HG03139 (cell line): ENCODE measurements at regions not wholly inside any gene's neighbourhood (a gene's known extent, or its start where the extent isn't known, plus 50 kb on each side); places are given as distances from the start of the nearest gene placed in this dataset.
"Not testable (repeated sequence)": the region's sequence is repeated elsewhere in the genome, so short reads cannot be mapped to it uniquely, and the experiment has no call there.

Experiments
- ATAC-seq: cut with Tn5 transposase; IDR thresholded peaks from one replicate; pipeline ENCODE4 v1.9.1; 2021; ENCODE audit not compliant: unreplicated experiment

DNA sequence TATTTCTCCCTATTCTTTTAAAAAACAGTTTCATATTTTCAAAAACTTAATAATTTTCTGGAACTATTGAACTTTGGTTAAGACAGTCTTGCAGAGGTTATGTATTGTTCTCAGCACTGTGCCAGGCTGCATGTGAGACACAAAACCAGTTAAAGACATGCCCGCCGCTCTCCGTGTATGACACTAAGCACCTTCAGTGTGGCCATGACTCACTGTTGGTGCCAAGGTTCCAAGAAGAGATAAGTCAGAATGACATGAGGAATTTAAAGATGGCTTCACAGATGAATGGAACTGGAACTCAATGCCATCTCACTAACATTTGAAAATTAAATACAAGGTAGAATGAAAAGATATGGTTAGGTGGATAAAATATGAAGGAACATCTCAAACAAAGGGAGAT, 525.5 kb upstream of the ZFP42 start:
- no peak for ATAC-seq

DNA sequence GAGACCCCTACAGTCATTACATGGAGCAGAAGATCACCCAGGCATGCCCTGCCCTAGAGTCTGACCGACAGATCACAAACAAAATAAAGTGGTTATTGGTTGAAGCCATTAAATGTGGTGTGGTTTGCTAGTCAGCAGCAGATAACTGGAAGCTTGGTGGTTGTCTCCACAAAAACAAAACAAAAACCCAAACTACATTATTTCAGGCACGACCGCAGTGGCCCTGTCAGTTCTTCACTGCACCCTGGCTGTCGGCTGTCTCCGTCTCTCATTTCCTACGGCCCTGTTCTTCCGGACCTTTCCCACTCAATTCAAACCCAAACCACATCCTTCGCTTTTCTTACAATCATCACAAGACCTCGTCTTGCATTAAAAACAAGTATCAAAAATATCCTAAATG, 521.3 kb upstream of the ZFP42 start:
- ATAC-seq: no peak

DNA sequence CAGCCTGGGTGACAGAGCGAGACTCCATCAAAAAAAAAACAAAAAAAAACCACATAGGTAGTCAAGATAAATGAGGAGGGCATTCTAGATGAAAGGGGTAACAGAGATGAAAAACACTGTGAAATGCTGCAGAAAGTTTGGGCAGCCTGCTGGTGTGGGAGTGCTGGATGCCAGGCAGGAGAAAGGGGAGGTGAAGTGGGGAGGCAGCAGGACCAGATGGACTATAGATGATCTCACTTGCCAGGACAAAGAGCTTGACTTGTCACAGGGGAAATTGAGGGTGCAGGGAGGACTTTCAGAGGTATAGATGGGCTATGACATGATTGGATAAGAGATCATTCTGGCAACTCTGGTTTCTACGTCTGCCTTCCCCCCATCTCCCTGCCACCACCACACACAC, 519.7 kb upstream of the ZFP42 start:
- no peak for ATAC-seq

DNA sequence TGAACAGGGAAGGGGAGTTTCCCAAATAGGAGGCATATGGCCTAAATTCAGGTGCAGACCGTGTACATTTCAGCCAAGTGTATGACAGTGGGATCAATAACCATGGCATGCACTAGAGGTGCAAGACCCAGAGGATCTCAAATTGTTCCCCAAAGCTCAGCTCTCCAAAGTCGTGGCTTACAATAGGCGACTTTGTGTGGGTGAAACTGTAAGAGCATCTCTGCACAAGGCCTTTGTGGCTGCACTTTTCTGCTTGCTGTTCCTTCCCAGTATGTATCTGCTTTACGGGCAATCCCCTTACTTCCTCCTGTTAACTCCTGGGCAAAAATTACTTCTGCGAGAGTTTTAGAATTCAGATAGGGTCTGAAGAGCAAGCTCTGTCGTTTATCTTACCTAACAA, 518.3 kb upstream of the ZFP42 start:
- ATAC-seq: no peak

DNA sequence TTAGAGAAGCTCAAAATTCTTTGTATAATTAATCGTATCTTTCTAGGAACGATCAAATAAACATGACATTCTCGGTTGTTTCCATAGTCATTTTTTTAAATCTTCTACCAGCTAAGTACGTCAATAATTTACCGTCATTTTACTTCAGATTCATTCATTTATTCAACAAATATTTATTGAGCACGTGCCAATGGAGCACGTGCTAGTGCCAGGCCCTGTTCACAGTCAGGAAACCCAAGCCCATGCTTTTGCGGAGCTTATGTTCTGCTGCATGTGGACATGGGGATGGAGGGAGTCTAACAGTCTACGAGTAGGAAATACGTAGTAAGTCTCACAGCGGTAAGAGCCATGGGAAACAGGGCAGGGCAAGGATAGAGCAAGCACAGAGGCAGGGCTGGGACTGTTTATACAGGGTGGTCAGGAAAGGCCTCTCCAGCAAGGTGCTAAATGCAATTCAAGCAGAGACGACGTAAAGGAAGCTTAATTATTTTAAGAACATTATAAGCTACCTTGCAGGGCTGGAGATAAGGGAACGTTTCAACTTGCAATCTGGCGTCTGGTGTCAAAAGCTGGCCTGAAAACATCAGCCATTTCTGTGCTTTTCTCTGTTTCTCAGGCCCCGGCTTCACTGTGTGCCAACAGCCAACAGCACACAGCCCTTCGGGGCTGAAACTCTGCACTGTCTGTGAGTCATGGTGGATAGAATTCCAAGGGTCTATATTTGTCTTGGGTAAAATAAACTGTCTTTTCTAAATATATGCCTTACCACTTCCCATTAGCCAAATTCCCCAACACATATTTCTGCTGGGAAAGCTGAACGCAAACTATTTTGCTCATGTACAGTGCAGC, 517.1 kb upstream of the ZFP42 start:
- no peak for ATAC-seq

DNA sequence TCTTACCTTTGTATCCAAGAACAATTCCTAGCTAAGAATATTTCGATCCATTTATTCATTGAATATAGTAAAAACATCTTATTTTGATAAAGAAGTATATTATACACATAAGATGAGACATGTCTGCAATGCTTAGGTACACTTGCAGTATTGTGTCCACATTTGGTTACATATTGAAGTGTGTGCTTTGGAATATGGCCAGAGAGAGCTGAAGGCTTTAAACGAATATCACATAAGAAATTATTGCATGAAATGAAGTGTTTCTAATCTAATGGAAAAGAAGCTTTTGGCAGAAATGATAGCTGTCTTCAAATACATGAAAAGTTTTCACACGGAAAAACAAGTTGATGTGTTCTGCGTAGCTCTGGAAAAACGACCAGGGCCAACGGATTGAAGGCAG, 516.1 kb upstream of the ZFP42 start:
- ATAC-seq: no peak

DNA sequence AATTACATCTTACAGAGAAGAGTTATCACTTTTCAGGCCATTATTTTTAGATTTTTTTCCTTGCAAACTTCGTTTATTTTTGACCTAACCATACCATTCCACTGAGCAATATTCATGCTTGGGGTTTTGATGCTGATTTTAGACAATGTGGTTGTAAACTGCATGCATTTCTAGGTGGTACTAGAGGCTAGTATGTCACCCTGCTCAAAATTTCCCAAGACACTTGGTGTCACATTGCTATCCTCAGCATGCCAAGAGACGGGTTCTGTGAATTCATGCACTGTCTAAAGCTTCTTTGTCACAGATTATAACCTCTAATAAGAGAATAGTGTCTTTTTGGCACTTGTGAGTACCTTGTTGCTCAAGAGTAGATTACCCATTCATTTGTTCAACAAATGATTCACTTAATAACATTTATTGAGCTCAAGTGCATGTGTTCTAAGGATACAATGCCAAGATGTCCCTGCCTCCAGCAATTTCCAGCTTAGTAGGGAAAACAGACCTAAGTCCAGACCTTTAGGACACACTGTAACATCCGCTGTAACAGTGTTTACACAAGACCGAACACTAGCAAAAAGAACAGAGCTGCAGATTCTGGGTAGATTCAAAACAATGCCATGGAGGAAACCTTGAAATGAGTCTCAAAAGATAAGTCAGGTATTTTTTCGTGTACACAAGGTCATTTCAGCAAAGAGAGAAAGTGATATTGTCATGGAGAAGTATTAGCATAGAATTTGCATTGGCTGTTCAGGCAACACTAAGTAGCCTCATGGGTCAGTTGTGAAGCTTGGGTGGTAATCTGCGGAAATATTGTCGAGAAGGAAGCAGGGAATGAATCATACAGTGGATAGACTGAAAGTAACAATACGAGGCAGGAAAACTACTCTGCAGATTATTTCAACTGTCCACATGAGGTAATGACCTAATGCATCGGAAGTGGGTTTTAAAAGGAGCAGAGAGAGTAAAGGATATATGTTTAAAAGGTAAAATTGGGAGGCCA, 515.1 kb upstream of the ZFP42 start:
- ATAC-seq: no peak

DNA sequence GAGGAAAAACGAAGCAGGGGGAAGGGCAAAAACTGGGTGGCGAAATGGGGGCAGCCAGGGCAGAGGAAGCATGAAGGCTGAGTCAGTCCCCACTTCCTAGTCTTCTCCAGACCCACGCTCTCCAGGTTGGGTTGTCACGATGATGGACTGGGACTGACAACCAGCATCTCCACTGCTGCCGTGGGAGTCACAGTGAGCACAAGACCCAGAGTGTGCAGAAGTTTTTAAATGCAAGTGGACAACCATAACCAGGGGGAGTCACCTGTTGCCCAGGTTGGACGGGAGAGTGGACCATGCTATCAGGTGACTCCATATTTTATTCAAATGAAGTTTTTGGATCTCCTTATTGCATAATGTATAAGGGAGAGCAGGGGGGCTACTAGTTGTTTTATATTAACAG, 511.4 kb upstream of the ZFP42 start:
- ATAC-seq: no peak

DNA sequence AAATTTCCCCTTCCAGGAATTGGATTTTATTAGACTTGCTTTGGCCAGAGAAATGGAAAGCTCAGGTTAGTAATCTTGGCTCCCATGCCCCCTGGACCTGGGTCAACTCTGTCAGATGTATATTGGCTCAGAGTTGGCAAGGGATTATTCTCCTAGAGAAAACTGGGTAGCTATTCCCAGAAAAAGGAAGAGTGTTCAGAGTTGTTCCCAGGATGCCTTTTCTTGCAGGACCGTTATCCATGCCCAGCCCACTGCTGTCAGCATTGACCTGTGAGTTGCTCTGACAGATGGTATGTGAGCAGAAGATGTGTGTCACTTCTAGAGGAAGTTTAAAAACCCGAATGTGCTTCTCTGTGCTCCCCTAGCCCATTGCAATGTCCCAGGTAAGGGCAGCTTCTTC, 509.9 kb upstream of the ZFP42 start:
- no peak for ATAC-seq

DNA sequence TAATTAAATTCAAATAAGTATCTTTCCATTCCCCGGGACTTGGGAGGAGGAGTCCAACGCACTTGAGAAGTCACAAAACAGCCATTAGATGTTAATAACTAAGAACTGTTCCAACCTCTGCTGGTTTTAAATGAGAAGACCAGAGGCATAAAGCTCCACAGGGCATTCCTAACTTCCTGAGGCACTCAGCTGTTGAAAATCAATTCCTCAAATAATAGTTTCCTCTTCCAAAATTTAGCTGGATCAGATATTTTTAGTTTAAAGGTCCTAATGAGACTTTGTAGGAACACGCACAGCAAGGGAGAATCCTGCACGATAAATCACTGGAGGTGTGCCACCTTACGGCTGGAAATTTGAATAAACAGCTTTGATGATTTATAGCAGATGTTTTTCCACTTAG, 504.3 kb upstream of the ZFP42 start:
- ATAC-seq: no peak

DNA sequence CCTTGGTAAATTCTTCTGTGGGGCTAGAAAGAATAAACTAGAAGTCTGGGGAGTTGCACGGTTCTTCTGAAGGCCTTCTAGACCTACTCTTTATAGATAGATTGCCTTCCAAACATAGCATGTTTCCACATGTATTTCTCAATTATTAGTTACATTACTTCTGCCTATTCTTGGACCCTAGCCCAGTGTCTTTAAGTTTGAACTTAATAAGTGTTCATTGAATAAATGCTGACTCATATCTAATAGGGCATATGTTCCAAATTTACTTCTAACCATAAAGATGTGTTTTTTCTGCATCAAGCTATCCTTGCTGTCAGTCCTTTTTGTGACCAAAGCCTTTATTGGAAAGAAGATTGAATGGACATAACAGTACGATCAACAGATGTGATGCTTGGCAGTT, 503.6 kb upstream of the ZFP42 start:
- no peak for ATAC-seq

DNA sequence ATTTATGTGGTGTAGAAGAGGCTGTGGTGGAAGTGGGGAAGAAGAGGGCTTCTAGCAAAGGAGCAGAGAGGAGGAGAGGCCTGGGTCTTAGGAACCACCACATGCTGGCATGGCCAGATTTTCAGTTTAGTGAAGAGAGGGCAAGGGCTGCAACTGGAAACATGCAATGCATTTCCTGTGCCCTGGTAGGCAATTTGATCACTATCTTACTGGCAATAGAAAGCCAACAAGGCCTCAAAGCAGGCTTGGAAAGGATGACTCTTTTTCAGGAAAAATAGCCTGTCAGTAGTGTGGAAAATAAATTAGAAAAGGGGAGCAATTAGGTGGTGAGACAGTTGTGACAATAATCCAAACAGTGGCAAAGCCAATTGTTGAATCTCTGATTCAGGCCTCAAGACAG, 501.9 kb upstream of the ZFP42 start:
- no peak for ATAC-seq

DNA sequence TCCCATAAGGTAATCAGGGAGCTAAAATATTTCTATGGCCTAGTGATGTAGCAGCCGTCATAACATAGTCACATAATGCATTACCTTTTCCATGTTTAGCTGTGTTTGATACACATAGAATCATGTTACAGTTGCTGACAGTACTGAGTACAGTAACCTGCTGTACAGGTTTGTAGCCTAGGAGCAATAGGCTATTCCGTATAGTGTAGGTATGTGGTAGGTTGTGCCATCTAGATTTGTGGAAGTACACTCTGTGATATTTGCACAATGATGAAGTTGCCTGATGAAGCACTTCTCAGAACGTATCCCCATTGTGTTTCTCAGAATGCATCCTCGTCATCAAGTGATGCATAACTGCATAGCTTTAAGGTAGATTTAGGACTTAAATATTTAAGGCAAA, 495.6 kb upstream of the ZFP42 start:
- ATAC-seq: no peak

DNA sequence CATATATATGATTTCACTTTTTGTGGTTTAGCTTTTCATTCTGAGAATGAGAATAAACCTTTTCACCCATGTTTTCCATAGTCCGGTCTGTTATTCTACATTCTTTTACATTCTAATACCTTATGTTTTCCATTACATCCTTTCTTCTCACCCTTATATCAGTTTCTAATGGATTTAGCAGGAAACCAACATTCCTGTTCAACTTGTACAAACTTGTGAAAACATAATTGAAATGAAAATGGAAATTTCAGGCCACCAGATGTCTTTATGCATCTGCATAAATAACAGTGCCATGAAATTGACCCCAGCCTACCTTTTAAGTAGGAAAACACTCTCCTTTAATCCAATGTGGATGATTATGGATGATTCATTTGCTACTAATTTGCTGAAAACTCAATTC, 494.8 kb upstream of the ZFP42 start:
- no peak for ATAC-seq

DNA sequence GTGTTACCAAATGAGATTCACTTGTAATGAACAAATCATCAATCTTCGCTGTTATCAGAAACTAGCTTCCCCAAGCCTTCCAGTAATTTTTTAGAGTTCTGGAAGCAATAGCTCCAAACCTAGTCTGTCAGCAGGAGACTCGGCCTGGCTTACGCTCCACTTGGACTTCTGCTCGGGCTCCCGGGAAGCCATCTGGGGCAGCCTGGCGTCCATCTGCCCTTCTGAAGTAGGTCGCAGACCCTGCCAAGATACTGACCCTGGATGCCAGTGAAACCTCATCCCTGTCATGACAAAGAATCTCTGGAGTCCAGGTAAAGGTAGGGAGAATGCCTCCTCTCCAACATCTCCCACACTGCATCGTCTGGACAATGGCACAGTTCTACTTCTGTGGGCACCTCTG, 493.8 kb upstream of the ZFP42 start:
- ATAC-seq: no peak

DNA sequence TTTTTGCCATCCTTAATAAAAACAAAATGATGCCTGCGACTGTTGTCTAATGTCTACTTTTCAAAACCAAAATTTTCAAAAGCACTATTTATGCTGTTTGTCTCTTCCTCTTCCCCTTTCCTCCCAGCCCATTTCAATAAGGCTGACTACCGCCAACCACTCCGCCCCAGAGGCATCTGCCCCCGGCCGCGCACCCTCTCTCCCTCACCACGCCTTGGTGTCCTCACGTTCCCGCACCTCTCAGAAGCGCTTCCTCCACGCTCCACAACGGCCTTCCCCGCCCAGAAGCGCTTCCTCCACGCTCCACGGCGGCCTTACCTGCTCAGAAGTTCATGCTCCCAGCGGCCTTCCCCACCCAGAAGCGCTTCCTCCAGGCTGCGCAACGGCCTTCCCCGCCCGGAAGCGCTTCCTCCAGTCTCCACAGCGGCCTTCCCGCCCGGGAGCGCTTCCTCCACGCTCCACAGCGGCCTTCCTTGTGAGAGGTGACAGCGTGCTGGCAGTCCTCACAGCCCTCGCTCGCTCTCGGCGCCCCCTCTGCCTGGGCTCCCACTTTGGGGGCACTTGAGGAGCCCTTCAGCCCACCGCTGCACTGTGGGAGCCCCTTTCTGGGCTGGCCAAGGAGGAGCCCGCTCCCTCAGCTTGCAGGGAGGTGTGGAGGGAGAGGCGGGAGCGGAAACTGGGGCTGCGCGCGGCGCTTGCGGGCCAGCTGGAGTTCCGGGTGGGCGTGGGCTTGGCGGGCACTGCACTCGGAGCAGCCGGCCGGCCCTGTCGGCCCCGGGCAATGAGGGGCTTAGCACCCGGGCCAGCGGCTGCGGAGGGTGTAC, 490.4 kb upstream of the ZFP42 start:
- ATAC-seq: no peak

DNA sequence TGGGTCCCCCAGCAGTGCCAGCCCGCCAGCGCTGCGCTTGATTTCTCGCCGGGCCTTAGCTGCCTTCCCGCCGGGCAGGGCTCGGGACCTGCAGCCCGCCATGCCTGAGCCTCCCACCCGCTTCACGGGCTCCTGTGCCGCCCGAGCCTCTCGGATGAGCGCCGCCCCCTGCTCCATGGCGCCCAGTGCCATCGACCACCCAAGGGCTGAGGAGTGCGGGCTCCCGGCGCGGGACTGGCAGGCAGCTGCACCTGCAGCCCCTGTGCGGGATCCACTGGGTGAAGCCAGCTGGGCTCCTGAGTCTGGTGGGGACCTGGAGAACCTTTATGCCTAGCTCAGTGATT, 489.8 kb upstream of the ZFP42 start:
- ATAC-seq: not testable (repeated sequence)

DNA sequence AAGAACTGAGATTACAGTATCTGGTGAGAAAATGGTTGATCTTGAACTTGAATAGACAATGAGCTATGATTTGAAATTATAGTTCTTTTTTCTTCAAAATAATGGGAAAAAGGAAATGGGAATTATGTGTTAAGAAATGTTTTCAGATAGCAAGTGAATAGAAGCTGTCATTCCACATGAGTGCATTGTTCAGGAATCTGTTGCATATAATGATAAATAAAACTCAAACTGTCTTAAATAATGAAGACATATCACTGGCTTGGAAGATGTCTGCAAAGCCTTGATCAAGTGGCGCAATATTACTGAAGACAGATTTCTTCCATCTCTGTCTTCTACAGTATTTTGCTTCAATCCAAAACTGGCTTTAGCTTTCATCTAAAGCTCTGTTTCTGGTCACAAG, 479.3 kb upstream of the ZFP42 start:
- ATAC-seq: no peak

DNA sequence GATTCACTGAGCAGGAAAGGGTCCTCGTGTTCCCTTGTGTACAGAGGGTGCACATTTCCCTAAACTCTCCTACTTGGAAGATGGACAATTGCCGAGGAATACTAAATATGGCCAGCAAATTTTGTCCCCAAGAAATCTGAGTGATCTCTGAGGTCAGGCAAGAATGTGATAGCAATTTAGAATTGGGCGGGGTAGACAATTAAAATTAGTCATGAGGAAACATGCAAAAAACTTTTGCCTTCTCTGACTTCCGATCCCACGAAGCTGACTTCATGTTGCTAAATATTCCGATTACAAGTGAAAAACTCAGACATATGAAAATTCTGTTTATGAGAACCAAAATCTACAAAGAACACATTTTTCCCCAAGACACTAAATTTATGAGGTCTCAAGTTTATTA, 453.9 kb upstream of the ZFP42 start:
- ATAC-seq: no peak

DNA sequence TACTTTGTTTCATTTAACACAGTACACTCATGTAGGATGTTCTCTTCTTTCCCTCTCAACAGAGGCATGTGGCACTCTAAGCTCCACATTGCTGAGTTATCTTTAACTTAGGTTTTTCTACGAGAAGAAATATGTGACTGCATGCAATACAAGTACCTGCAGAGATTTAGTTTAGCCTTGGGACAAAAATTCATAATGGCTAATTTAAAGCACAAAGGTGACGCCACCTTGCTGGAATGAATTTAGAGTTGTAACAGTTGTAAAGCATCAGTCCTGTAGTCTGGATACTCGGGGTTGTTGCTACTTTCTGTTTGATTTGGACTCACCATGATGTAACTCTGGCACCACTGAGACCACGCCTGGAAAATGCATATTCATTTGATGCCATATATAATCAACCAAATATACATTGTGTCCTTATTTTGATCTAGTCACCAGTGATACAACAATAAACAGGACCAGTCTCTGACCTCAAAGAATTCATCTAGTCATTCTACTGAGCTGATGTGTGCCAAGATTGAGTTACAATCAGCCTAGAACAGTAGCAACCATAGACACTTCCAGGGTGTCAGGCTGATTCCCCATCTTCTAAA, 451.0 kb upstream of the ZFP42 start:
- ATAC-seq: no peak

DNA sequence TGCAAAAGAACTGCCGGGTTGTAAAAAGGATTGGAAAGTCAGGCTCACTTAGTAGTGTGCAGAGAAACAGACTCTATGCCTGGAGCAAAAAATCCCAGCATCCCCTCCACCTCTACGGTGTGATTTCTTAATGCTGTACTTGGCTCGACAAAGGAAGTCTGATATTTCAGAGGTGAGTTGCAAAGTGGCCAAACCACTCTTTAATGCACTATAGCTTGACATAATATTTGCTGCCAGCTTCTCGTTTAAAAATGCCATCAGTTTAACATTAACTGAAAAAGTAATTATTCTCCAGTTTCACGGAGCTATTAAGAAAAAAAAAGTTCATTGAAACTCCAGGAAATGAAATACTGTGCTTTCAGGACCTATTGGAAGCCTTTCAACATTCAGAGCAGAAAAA, 448.3 kb upstream of the ZFP42 start:
- ATAC-seq: no peak
